IMR-90 (cell line): ENCODE measurements at regions not wholly inside any gene's neighbourhood (a gene's known extent, or its start where the extent isn't known, plus 50 kb on each side); places are given as distances from the start of the nearest gene placed in this dataset.

Source experiments
- ATAC-seq: fragments of 200-7000 bp; cut with Tn5 transposase; 2 replicates; pipeline ENCODE4 v1.9.1; 2020; ENCODE audit warnings: low read depth, mild to moderate bottlenecking, moderate library complexity
- BruUV-seq: library from RNA; stranded (reverse); fragments of 400-500 nt; replicated peaks from 2 replicates; lab custom pipeline; 2021; lab: Mats Ljungman, UMichigan
- CTCF ChIA-PET: fragments of 300-600 bp; formaldehyde crosslinking; extraction: SDS; loops from one replicate; lab custom pipeline; 2021; ENCODE audit warnings: antibody characterized with exemption; lab: Yijun Ruan, JAX
- POLR2A ChIA-PET: fragments of 300-600 bp; sonication (Branson Sonifier 250); formaldehyde crosslinking; loops from one replicate; lab custom pipeline; 2022; ENCODE audit warnings: antibody characterized with exemption; ENCODE audit not compliant: unreplicated experiment; lab: Charles Lee
- DNase-seq: peaks from one replicate; pipeline ENCODE4 v3.0.0; 2013
- H2AFZ ChIP-seq: replicated peaks from 2 replicates; pipeline ENCODE3; 2013; ENCODE audit warnings: low read length, mild to moderate bottlenecking; ENCODE audit not compliant: poor library complexity
- H2AK5ac ChIP-seq: 2 replicates; pipeline ENCODE4 v1.6.1; 2013; ENCODE audit warnings: low read depth, low read length, inconsistent platforms
- H2AK9ac ChIP-seq: replicated peaks from 2 replicates; pipeline ENCODE3; 2013; ENCODE audit warnings: mild to moderate bottlenecking, low read depth, low read length, moderate library complexity; ENCODE audit not compliant: poor library complexity
- H2BK120ac ChIP-seq: 2 replicates; pipeline ENCODE4 v1.6.1; 2013; ENCODE audit warnings: low read depth, low read length, inconsistent platforms
- H2BK15ac ChIP-seq: 3 replicates; pipeline ENCODE4 v1.6.1; 2013; ENCODE audit warnings: low read depth, low read length, inconsistent platforms
- H2BK20ac ChIP-seq: 2 replicates; pipeline ENCODE4 v1.6.1; 2013; ENCODE audit warnings: low read depth, mild to moderate bottlenecking, inconsistent platforms, low read length, moderate library complexity
- H2BK5ac ChIP-seq: 2 replicates; pipeline ENCODE4 v1.6.1; 2013; ENCODE audit warnings: mild to moderate bottlenecking, low read depth, low read length, inconsistent platforms; ENCODE audit not compliant: poor library complexity, severe bottlenecking
- H3K14ac ChIP-seq: replicated peaks from 2 replicates; pipeline ENCODE4 v1.6.1; 2013; ENCODE audit warnings: low read depth, low read length, inconsistent platforms
- H3K18ac ChIP-seq: 2 replicates; pipeline ENCODE4 v1.6.1; 2013; ENCODE audit warnings: low read depth, low read length, control low read depth
- H3K23ac ChIP-seq: 2 replicates; pipeline ENCODE4 v1.6.1; 2013; ENCODE audit warnings: low read depth, low read length, inconsistent platforms
- H3K27ac ChIP-seq: 2 replicates; pipeline ENCODE4 v1.5.1; 2013; ENCODE audit warnings: mild to moderate bottlenecking, control low read depth, low read length; ENCODE audit not compliant: insufficient read depth
- H3K27me3 ChIP-seq: 2 replicates; pipeline ENCODE4 v1.6.1; 2013; ENCODE audit warnings: low read length; ENCODE audit not compliant: control insufficient read depth, insufficient read depth
- H3K36me3 ChIP-seq: 2 replicates; pipeline ENCODE4 v1.6.1; 2013; ENCODE audit warnings: low read length, mixed read lengths; ENCODE audit not compliant: control insufficient read depth, insufficient read depth
- H3K4ac ChIP-seq: 2 replicates; pipeline ENCODE4 v1.6.1; 2013; ENCODE audit warnings: low read depth, low read length, inconsistent platforms
- H3K4me1 ChIP-seq: 2 replicates; pipeline ENCODE4 v1.6.1; 2013; ENCODE audit warnings: low read length, mixed read lengths; ENCODE audit not compliant: control insufficient read depth, insufficient read depth
- H3K4me2 ChIP-seq: 2 replicates; pipeline ENCODE4 v1.6.1; 2013; ENCODE audit warnings: low read depth, mild to moderate bottlenecking, control low read depth, low read length, moderate library complexity
- H3K4me3 ChIP-seq: 2 replicates; pipeline ENCODE4 v1.5.1; 2013; ENCODE audit warnings: low read depth, mild to moderate bottlenecking, control low read depth, low read length, moderate library complexity; ENCODE audit not compliant: insufficient read depth
- H3K56ac ChIP-seq: 2 replicates; pipeline ENCODE4 v1.6.1; 2013; ENCODE audit warnings: low read length, inconsistent platforms; ENCODE audit not compliant: insufficient read depth; ENCODE audit errors: extremely low read depth
- H3K79me1 ChIP-seq, 2 experiments: 2 replicates each; pipeline ENCODE4 v1.6.1; 2013; ENCODE audit warnings: low read length in 2 of 2, inconsistent platforms in 1 of 2, low read depth in 1 of 2
- H3K9ac ChIP-seq: 2 replicates; pipeline ENCODE4 v1.6.1; 2013; ENCODE audit warnings: low read depth, low read length, control low read depth
- H3K9me1 ChIP-seq: 2 replicates; pipeline ENCODE4 v1.6.1; 2013; ENCODE audit warnings: low read length, inconsistent platforms; ENCODE audit not compliant: insufficient read depth
- H3K9me3 ChIP-seq: 2 replicates; pipeline ENCODE4 v1.6.1; 2013; ENCODE audit warnings: low read length; ENCODE audit not compliant: control insufficient read depth, insufficient read depth
- H4K20me1 ChIP-seq: 2 replicates; pipeline ENCODE4 v1.6.1; 2013; ENCODE audit warnings: low read length, inconsistent platforms; ENCODE audit not compliant: insufficient read depth
- H4K5ac ChIP-seq: 2 replicates; pipeline ENCODE4 v1.6.1; 2013; ENCODE audit warnings: mild to moderate bottlenecking, low read depth, low read length, control low read depth
- H4K8ac ChIP-seq, 2 experiments: 2 replicates each; pipeline ENCODE4 v1.6.1; 2013; ENCODE audit warnings: low read depth in 2 of 2, low read length in 2 of 2, control low read depth in 1 of 2, inconsistent platforms in 1 of 2
- H4K91ac ChIP-seq: 2 replicates; pipeline ENCODE4 v1.6.1; 2013; ENCODE audit warnings: low read depth, low read length, inconsistent platforms; ENCODE audit not compliant: insufficient read depth
- BHLHE40 ChIP-seq: fragments of 150-350 bp; IDR thresholded peaks from 2 replicates; pipeline ENCODE4 v1.6.1; 2016; ENCODE audit warnings: mild to moderate bottlenecking, low read depth, low read length
- MAZ ChIP-seq: IDR thresholded peaks from 2 replicates; pipeline ENCODE4 v1.6.1; 2012; ENCODE audit warnings: low read depth, mild to moderate bottlenecking, low read length, improper control_type of control experiment, moderate library complexity, borderline replicate concordance
- RAD21 ChIP-seq: IDR thresholded peaks from 2 replicates; pipeline ENCODE4 v1.6.1; 2012; ENCODE audit warnings: low read length, improper control_type of control experiment
- WGBS, 2 experiments: methylation state at CpG; one replicate each; pipeline versions ENCODE4 v1.1.5 to v1.1.7; 2013; ENCODE audit warnings: missing lambda C conversion rate in 2 of 2; ENCODE audit not compliant: insufficient read length in 1 of 2; ENCODE audit errors: extremely low coverage in 2 of 2; 5-methylcytosine and 5-hydroxymethylcytosine counted together
- dilution Hi-C: fragments of 300-500 bp; cut with HindIII; formaldehyde crosslinking; loops from one replicate; pipeline ENCODE4 v1.14.3; 2018; ENCODE audit warnings: low sequenced_read_pairs; ENCODE audit not compliant: unreplicated experiment
- in situ Hi-C: fragments of 300-500 bp; cut with MboI; formaldehyde crosslinking; loops from 3 replicates; pipeline ENCODE4 v1.14.3; 2019; ENCODE audit warnings: low sequenced_read_pairs, inconsistent platforms, mixed read lengths
- intact Hi-C: fragments of 100-400 bp; cut with micrococcal nuclease; formaldehyde crosslinking; loops from 2 replicates; pipeline ENCODE4 v1.10.0; 2022
- TF ChIP-seq, protein P1 (sequence below): fragments of 150-350 bp; IDR thresholded peaks from 2 replicates; pipeline ENCODE4 v1.6.1; 2016; ENCODE audit warnings: low read depth, mild to moderate bottlenecking, low read length, moderate library complexity, borderline replicate concordance
- TF ChIP-seq, protein P2 (sequence below): conservative IDR thresholded peaks from 2 replicates; pipeline ENCODE4 v1.5.1; 2012; ENCODE audit warnings: mild to moderate bottlenecking, low read depth, low read length, improper control_type of control experiment
- TF ChIP-seq, protein P3 (sequence below): fragments of 150-350 bp; IDR thresholded peaks from 2 replicates; pipeline ENCODE4 v1.6.1; 2017; ENCODE audit warnings: mild to moderate bottlenecking, antibody characterized with exemption, low read length, low read depth

DNA sequence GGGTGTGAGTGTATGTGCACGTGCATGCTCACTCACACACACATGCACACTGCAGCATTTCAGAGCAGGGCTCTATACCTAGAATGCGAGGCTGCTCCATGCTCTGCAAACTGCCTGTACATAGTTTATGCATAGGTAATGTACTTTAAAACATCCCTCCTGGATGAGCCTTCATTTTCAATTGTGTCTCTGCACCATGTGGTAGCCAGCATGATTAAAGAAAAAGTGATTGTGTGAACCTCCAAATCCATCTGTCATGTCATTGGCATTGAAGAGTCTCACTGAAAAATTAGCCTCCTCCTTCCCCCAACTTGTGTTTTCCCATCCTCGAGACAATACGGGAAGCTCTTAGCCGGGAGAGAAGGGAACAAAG lies 120.9 kb upstream of the SPATS2L start:
- no peak overlapping the region for H3K27ac ChIP-seq
- H2AFZ ChIP-seq = no peak overlapping the region
- no peaks in the 10 kb centered on the region for H3K79me1 ChIP-seq
- no CpG with 5 or more reads among the region's 5 CpGs for WGBS, 2 experiments
- no TSS peak for BruUV-seq
- dilution Hi-C loops = no loop called here
- H3K4me2 ChIP-seq = no peak overlapping the region
- no peaks in the 10 kb centered on the region for H3K9me1 ChIP-seq
- no peak overlapping the region for H2AK9ac ChIP-seq
- no peak overlapping the region for H3K14ac ChIP-seq
- no peak overlapping the region for H4K8ac ChIP-seq
- H4K5ac ChIP-seq = no peak overlapping the region
- no peak overlapping the region for H2BK15ac ChIP-seq
- peaks cover 9% of the 10 kb centered on the region for H3K27me3 ChIP-seq
- ATAC-seq = no peak
- H4K20me1 ChIP-seq = no peaks in the 10 kb centered on the region
- CTCF ChIA-PET = no interaction called here
- no peak overlapping the region for H2BK5ac ChIP-seq
- DNase-seq = no peak
- H3K4ac ChIP-seq = no peak overlapping the region
- no peak overlapping the region for H3K9ac ChIP-seq
- intact Hi-C loops = no loop called here
- no peak overlapping the region for H2BK120ac ChIP-seq
- no peak overlapping the region for H3K23ac ChIP-seq
- peaks cover 2% of the 10 kb centered on the region; the same call in 1 of the 2 replicates for H3K9me3 ChIP-seq
- H3K4me3 ChIP-seq = no peak overlapping the region
- no peak overlapping the region for H4K91ac ChIP-seq
- H2BK20ac ChIP-seq = no peak overlapping the region
- H3K36me3 ChIP-seq = no peaks in the 10 kb centered on the region
- no peaks in the 10 kb centered on the region for H3K4me1 ChIP-seq
- TF ChIP-seq RAD21 (no peak), BHLHE40 (no peak), MAZ (no peak)
- TF ChIP-seq, protein P1, sequence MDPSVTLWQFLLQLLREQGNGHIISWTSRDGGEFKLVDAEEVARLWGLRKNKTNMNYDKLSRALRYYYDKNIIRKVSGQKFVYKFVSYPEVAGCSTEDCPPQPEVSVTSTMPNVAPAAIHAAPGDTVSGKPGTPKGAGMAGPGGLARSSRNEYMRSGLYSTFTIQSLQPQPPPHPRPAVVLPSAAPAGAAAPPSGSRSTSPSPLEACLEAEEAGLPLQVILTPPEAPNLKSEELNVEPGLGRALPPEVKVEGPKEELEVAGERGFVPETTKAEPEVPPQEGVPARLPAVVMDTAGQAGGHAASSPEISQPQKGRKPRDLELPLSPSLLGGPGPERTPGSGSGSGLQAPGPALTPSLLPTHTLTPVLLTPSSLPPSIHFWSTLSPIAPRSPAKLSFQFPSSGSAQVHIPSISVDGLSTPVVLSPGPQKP = no peak
- TF ChIP-seq, protein P2, sequence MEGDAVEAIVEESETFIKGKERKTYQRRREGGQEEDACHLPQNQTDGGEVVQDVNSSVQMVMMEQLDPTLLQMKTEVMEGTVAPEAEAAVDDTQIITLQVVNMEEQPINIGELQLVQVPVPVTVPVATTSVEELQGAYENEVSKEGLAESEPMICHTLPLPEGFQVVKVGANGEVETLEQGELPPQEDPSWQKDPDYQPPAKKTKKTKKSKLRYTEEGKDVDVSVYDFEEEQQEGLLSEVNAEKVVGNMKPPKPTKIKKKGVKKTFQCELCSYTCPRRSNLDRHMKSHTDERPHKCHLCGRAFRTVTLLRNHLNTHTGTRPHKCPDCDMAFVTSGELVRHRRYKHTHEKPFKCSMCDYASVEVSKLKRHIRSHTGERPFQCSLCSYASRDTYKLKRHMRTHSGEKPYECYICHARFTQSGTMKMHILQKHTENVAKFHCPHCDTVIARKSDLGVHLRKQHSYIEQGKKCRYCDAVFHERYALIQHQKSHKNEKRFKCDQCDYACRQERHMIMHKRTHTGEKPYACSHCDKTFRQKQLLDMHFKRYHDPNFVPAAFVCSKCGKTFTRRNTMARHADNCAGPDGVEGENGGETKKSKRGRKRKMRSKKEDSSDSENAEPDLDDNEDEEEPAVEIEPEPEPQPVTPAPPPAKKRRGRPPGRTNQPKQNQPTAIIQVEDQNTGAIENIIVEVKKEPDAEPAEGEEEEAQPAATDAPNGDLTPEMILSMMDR = no peak
- TF ChIP-seq, protein P3, sequence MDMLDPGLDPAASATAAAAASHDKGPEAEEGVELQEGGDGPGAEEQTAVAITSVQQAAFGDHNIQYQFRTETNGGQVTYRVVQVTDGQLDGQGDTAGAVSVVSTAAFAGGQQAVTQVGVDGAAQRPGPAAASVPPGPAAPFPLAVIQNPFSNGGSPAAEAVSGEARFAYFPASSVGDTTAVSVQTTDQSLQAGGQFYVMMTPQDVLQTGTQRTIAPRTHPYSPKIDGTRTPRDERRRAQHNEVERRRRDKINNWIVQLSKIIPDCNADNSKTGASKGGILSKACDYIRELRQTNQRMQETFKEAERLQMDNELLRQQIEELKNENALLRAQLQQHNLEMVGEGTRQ = no peak
- no peak overlapping the region for H3K18ac ChIP-seq
- no peak overlapping the region for H3K56ac ChIP-seq
- in situ Hi-C loops = no loop called here
- H2AK5ac ChIP-seq = no peak overlapping the region
- POLR2A ChIA-PET = no interaction called here
